ENCODE measurements at regions not wholly inside any gene's neighbourhood (a gene's known extent, or its start where the extent isn't known, plus 50 kb on each side); places are given as distances from the start of the nearest gene placed in this dataset.
"Not testable (repeated sequence)": the region's sequence is repeated elsewhere in the genome, so short reads cannot be mapped to it uniquely, and the experiment has no call there.

DNA sequence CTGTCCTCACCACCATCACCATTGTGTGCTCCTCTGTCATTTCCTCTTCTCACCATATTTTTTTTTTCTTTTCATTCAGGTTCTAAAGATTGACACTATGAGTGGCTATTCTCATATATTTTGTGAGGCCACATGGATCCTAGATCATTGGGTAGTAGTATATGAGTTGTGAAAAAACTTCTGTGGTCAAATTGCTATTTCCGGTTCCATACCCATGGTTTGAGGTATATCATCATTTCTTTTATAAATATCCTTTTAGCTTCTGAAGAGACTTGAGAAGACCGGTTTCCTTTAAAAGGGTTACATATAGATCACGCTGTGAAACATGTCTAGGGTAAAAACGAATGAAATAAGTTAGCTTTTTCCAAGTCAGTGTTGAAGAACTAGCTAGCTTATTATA, 769.3 kb downstream of the NOVA1 start:
- intact Hi-C loops (cut with DNase I), result no loop called here
- TF ChIP-seq, protein P1, sequence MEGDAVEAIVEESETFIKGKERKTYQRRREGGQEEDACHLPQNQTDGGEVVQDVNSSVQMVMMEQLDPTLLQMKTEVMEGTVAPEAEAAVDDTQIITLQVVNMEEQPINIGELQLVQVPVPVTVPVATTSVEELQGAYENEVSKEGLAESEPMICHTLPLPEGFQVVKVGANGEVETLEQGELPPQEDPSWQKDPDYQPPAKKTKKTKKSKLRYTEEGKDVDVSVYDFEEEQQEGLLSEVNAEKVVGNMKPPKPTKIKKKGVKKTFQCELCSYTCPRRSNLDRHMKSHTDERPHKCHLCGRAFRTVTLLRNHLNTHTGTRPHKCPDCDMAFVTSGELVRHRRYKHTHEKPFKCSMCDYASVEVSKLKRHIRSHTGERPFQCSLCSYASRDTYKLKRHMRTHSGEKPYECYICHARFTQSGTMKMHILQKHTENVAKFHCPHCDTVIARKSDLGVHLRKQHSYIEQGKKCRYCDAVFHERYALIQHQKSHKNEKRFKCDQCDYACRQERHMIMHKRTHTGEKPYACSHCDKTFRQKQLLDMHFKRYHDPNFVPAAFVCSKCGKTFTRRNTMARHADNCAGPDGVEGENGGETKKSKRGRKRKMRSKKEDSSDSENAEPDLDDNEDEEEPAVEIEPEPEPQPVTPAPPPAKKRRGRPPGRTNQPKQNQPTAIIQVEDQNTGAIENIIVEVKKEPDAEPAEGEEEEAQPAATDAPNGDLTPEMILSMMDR (IDR thresholded peaks at IDR 0.05), result no peak
- Histone ChIP-seq H3K9me3 (no peaks in the 10 kb centered on the region), H3K27me3 (no peaks in the 10 kb centered on the region), H3K4me3 (no peak overlapping the region), H3K36me3 (no peaks in the 10 kb centered on the region), H3K27ac (no peak overlapping the region), H3K4me1 (no peaks in the 10 kb centered on the region)
- DNase-seq (no peak), ATAC-seq (no peak)
- 86 to 90% (median 89%) methylated on average over 4 of the region's 4 CpGs for WGBS, 4 donors

DNA sequence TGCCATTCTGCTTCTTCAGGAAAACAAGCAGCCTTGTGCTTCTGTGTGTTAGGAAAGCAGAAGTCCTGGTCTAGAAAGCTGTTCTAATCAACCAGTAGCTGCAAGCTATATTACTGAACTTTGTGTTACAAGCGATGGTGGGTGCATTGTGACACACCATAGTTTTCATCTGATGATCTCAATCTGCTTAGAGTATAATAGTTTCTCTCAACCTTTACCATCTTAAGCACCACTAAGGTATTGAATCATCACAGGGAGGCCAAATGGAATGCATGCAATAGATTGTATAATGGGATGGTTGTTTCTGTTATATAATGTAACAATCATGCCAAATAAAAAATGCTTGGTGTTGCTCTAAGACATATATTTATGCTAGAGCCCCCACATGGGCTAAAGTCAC, 771.7 kb downstream of the NOVA1 start:
- TF ChIP-seq, protein P1 (IDR thresholded peaks at IDR 0.05), result no peak
- TF ChIP-seq POLR2A (IDR thresholded peaks at IDR 0.05), result no peak
- intact Hi-C loops (cut with DNase I), result no loop called here
- ATAC-seq, result no peak
- Histone ChIP-seq H3K36me3 (no peaks in the 10 kb centered on the region), H3K27me3 (no peaks in the 10 kb centered on the region), H3K27ac (no peak overlapping the region), H3K4me1 (no peaks in the 10 kb centered on the region), H3K9me3 (no peaks in the 10 kb centered on the region), H3K4me3 (no peak overlapping the region)
- 74 to 89% (median 80%) methylated on average over 1 of the region's 1 CpG for WGBS, 4 donors
- DNase-seq, result no peak

DNA sequence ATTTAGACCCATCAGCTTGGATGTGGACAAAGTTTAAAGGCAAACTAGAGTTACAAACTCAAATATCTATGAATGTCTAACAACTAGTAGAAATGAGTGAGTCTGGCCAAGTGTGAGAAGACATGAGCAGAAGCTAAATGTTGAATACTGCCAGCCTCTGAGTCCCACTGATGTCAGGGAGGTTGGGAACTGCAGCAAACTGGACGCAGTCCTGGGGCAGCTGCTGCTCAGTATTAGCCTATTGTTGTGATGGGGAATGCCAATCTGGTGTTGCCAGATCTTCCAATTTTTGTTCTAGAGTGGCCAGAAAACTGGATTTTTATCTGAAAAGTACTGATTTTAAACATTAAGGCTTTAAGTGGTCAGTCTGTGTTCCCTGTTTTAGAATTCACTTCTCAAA, 770.4 kb upstream of the STXBP6 start:
- H3K4me1 ChIP-seq, result no peaks in the 10 kb centered on the region

DNA sequence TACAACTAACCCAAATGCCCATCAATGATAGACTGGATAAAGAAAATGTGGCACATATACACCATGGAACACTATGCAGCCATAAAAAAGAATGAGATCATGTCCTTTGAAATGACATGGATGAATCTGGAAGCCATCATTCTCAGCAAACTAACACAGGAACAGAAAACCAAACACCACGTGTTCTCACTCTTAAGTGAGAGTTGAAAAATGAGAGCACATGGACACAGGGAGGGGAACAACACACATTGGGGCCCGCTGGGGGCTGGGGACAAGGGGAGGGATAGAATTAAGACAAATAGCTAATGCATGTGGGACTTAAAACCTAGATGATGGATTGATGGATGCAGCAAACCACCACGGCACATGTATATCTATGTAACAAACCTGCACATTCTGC, 764.7 kb upstream of the STXBP6 start:
- intact Hi-C loops (cut with DNase I); H3K9me3 ChIP-seq; H3K4me1 ChIP-seq; H3K27ac ChIP-seq; DNase-seq; H3K27me3 ChIP-seq; H3K36me3 ChIP-seq; H3K4me3 ChIP-seq; ATAC-seq: not testable (repeated sequence)
- WGBS, 4 donors, result 71 to 77% (median 75%) methylated on average over 3 of the region's 3 CpGs

More for the DNA sequence above, 770.4 kb upstream of the STXBP6 start:
- DNase-seq, result no peak
- H3K36me3 ChIP-seq, result no peaks in the 10 kb centered on the region
- H3K4me3 ChIP-seq, result no peak overlapping the region
- H3K9me3 ChIP-seq, result no peaks in the 10 kb centered on the region
- TF ChIP-seq POLR2A (IDR thresholded peaks at IDR 0.05), result no peak
- TF ChIP-seq, protein P1 (IDR thresholded peaks at IDR 0.05), result no peak
- no peaks in the 10 kb centered on the region for H3K27me3 ChIP-seq
- no peak overlapping the region for H3K27ac ChIP-seq
- intact Hi-C loops (cut with DNase I), result no loop called here
- ATAC-seq, result no peak
- 78 to 89% (median 84%) methylated on average over 1 of the region's 1 CpG for WGBS, 4 donors

DNA sequence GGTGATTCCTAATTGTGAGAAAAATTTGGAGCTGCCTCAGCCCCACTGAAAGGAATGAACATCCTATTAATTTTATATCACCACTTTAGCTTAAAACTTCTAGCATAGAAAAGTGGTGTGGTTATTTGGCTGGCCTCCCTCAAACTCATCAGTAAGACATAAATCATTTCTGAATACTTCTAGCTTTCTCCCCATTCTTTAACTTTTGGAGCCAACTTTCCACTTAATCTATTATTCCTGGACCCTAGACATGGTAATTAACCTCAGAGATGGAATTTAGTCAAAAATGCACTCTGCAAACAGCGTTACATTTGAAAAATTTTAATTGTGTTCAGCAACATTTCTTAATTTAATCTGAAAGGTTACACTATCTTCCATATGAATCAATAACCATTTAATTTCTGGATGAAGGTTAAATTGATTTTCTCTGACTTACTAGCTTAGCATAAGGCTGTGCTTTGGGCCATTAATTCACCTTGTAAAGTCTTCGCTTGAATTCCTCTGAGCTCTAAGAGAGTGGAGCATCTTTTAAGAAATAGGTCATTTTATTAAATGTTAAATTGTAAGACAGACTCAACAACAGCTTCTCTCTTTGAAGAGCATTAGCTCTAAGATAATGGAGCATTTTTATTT, 753.6 kb upstream of the STXBP6 start:
- Histone ChIP-seq H3K4me1 (no peaks in the 10 kb centered on the region), H3K27ac (no peak overlapping the region), H3K9me3 (no peaks in the 10 kb centered on the region), H3K4me3 (no peak overlapping the region), H3K36me3 (no peaks in the 10 kb centered on the region), H3K27me3 (no peaks in the 10 kb centered on the region)
- TF ChIP-seq POLR2A (IDR thresholded peaks at IDR 0.05), result no peak
- TF ChIP-seq, protein P1 (IDR thresholded peaks at IDR 0.05), result no peak
- intact Hi-C loops (cut with DNase I), result no loop called here
- 79 to 86% (median 82%) methylated on average over 2 of the region's 2 CpGs for whole genome bisulfite sequencing, 4 donors
- DNase-seq (no peak), ATAC-seq (no peak)
